Endothelial cell of umbilical vein (primary cell): ENCODE measurements at regions not wholly inside any gene's neighbourhood (a gene's known extent, or its start where the extent isn't known, plus 50 kb on each side); places are given as distances from the start of the nearest gene placed in this dataset.

Experiments
- BruUV-seq: library from RNA; stranded (reverse); fragments of 400-500 nt; replicated peaks from 2 replicates; lab custom pipeline; 2021; lab: Mats Ljungman, UMichigan
- CTCF ChIA-PET: fragments of 300-600, 350-600 bp; sonication (Branson Sonifier 250); formaldehyde crosslinking; loops from one replicate; lab custom pipeline; 2021; ENCODE audit warnings: antibody characterized with exemption, inconsistent platforms; lab: Charles Lee
- POLR2A ChIA-PET: fragments of 300-600, 350-600 bp; sonication (Branson Sonifier 250); formaldehyde crosslinking; loops from one replicate; lab custom pipeline; 2021; ENCODE audit warnings: antibody characterized with exemption, inconsistent platforms; lab: Charles Lee
- DNase-seq: peaks from one replicate; pipeline ENCODE4 v3.0.0-alpha.2; 2011; ENCODE audit warnings: low read depth, low spot score
- FAIRE-seq: peaks from 2 replicates; lab custom pipeline; 2011; peaks lifted over from hg19 to GRCh38; lab: Jason Lieb, UNC
- H2AFZ ChIP-seq: 2 replicates; pipeline ENCODE4 v1.6.0; 2012; ENCODE audit warnings: low read depth, low read length, control low read depth, inconsistent platforms
- H3K27ac ChIP-seq: 2 replicates; pipeline ENCODE4 v1.5.1; 2011; ENCODE audit warnings: low read depth, mild to moderate bottlenecking, control low read depth, low read length, moderate library complexity; ENCODE audit not compliant: insufficient read depth
- H3K27me3 ChIP-seq, 2 experiments: 2 replicates each; pipeline versions ENCODE4 v1.6.0 to v1.6.1; 2011; ENCODE audit warnings: low read length in 2 of 2, mixed read lengths in 1 of 2; ENCODE audit not compliant: control insufficient read depth in 2 of 2, insufficient read depth in 2 of 2
- H3K36me3 ChIP-seq, 2 experiments: 2 replicates in 1 of 2; 3 replicates in 1 of 2; pipeline ENCODE4 v1.5.1; 2011; ENCODE audit warnings: low read length in 2 of 2, mild to moderate bottlenecking in 1 of 2, moderate library complexity in 1 of 2; ENCODE audit not compliant: control insufficient read depth in 2 of 2, insufficient read depth in 2 of 2; ENCODE audit errors: extremely low read depth in 1 of 2
- H3K4me1 ChIP-seq: 3 replicates; pipeline ENCODE4 v1.5.1; 2011; ENCODE audit warnings: mild to moderate bottlenecking, low read length; ENCODE audit not compliant: control insufficient read depth, insufficient read depth; ENCODE audit errors: extremely low read depth
- H3K4me2 ChIP-seq: 2 replicates; pipeline ENCODE4 v1.6.1; 2011; ENCODE audit warnings: low read length, control low read depth, mixed read lengths; ENCODE audit not compliant: insufficient read depth
- H3K4me3 ChIP-seq, 3 experiments: fragments of 200-600 bp in 1 of 3; sonication (generic), shearing (Covaris generic) in 1 of 3; replicated peaks in 1 of 3; 2 replicates each; pipeline ENCODE4 v1.5.1; 2011 to 2016; ENCODE audit warnings: control low read depth in 3 of 3, low read length in 3 of 3, mild to moderate bottlenecking in 2 of 3, inconsistent platforms in 1 of 3, low read depth in 1 of 3, moderate library complexity in 1 of 3; ENCODE audit not compliant: insufficient read depth in 1 of 3
- H3K79me2 ChIP-seq: 2 replicates; pipeline ENCODE4 v1.6.0; 2012; ENCODE audit warnings: low read length, inconsistent platforms; ENCODE audit not compliant: control insufficient read depth, insufficient read depth
- H3K9ac ChIP-seq: replicated peaks from 2 replicates; pipeline ENCODE3; 2011; ENCODE audit warnings: low read length, control low read depth; ENCODE audit not compliant: insufficient read depth; ENCODE audit errors: extremely low read depth
- H3K9me1 ChIP-seq: replicated peaks from 3 replicates; pipeline ENCODE4 v1.6.0; 2011; ENCODE audit warnings: mild to moderate bottlenecking, low read length; ENCODE audit not compliant: control insufficient read depth, insufficient read depth; ENCODE audit errors: extremely low read depth
- H3K9me3 ChIP-seq: replicated peaks from 2 replicates; pipeline ENCODE4 v1.5.1; 2012; ENCODE audit warnings: low read length, inconsistent platforms; ENCODE audit not compliant: control insufficient read depth, insufficient read depth
- H4K20me1 ChIP-seq: replicated peaks from 2 replicates; pipeline ENCODE3; 2011; ENCODE audit warnings: mild to moderate bottlenecking, low read length; ENCODE audit not compliant: control insufficient read depth, insufficient read depth; ENCODE audit errors: extremely low read depth
- CTCF ChIP-seq, 2 donors: IDR thresholded peaks; 1 replicate in 1 of 2; 2 replicates in 1 of 2; pipeline ENCODE4 v1.5.1; 2011; ENCODE audit warnings: low read length in 2 of 2, mild to moderate bottlenecking in 2 of 2, moderate library complexity in 2 of 2, control low read depth in 1 of 2, inconsistent platforms in 1 of 2, low read depth in 1 of 2; ENCODE audit not compliant: insufficient read depth in 1 of 2; ENCODE audit errors: extremely low read depth in 1 of 2
- EZH2 ChIP-seq: IDR thresholded peaks from 2 replicates; pipeline ENCODE4 v1.6.1; 2012; ENCODE audit warnings: borderline replicate concordance, low read depth, mild to moderate bottlenecking, moderate library complexity, low read length, inconsistent platforms; ENCODE audit not compliant: severe bottlenecking
- FOS ChIP-seq: IDR thresholded peaks from 2 replicates; pipeline ENCODE4 v1.6.1; 2011; ENCODE audit warnings: mild to moderate bottlenecking, low read length, moderate library complexity, borderline replicate concordance; ENCODE audit not compliant: insufficient read depth
- GATA2 ChIP-seq: IDR thresholded peaks from 2 replicates; pipeline ENCODE4 v1.7.0; 2011; ENCODE audit warnings: low read depth, mild to moderate bottlenecking, moderate library complexity, mixed read lengths, low read length; ENCODE audit not compliant: insufficient read length, insufficient read depth
- JUN ChIP-seq: IDR thresholded peaks from 2 replicates; pipeline ENCODE4 v1.6.1; 2011; ENCODE audit warnings: borderline replicate concordance, low read depth; ENCODE audit not compliant: insufficient read length, insufficient read depth
- MYC ChIP-seq: IDR thresholded peaks from one replicate; pipeline ENCODE4 v1.6.1; 2011; ENCODE audit warnings: mild to moderate bottlenecking, low read depth, low read length
- POLR2A ChIP-seq: IDR thresholded peaks from 2 replicates; pipeline ENCODE4 v1.6.1; 2012; ENCODE audit warnings: low read depth, mild to moderate bottlenecking, control low read depth, low read length
- POLR2AphosphoS5 ChIP-seq: IDR thresholded peaks from 2 replicates; pipeline ENCODE4 v1.6.1; 2012; ENCODE audit warnings: low read depth, mild to moderate bottlenecking, control low read depth, low read length, moderate library complexity; ENCODE audit not compliant: insufficient read depth
- dilution Hi-C: fragments of 300-500 bp; cut with MboI; formaldehyde crosslinking; loops from one replicate; pipeline ENCODE4 v1.15.0; 2019; ENCODE audit warnings: low sequenced_read_pairs; ENCODE audit not compliant: extremely low pct_ligation_motif_present
- intact Hi-C: fragments of 100-400 bp; cut with micrococcal nuclease; formaldehyde crosslinking; loops from one replicate; pipeline ENCODE4 v1.10.0; 2022
- TF ChIP-seq, protein P1 (sequence below): IDR thresholded peaks from 2 replicates; pipeline ENCODE4 v1.6.1; 2011; ENCODE audit not compliant: insufficient read depth, insufficient read length

- no peak overlapping the region for H3K4me3 ChIP-seq
These were observed 608.2 kb downstream of the EPHA4 start for GRCh38 chr2:220963930-220964329.

More at GRCh38 chr2:220963930-220964329, 608.2 kb downstream of the EPHA4 start:
- H3K79me2 ChIP-seq = no peaks in the 10 kb centered on the region
- H4K20me1 ChIP-seq = no peaks in the 10 kb centered on the region
- no peak overlapping the region for H3K4me2 ChIP-seq
- H3K4me1 ChIP-seq = no peaks in the 10 kb centered on the region
- FAIRE-seq (no peak), DNase-seq (no peak)
- no peak overlapping the region for H2AFZ ChIP-seq
- TF ChIP-seq POLR2AphosphoS5 = no peak
- TF ChIP-seq EZH2 = no peak
- TF ChIP-seq, protein P1, sequence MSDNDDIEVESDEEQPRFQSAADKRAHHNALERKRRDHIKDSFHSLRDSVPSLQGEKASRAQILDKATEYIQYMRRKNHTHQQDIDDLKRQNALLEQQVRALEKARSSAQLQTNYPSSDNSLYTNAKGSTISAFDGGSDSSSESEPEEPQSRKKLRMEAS = no peak
- no peak for TF ChIP-seq GATA2
- TF ChIP-seq CTCF (IDR thresholded peaks at IDR 0.05; ENCODE audit: extremely low read depth in 1 of 2, insufficient read depth in 1 of 2, low read depth in 1 of 2, low read length in 2 of 2) = no peak
- no peak for TF ChIP-seq FOS
- no peak for TF ChIP-seq MYC
- TF ChIP-seq POLR2A = no peak
- no peak for TF ChIP-seq JUN
- H3K36me3 ChIP-seq = no peaks in the 10 kb centered on the region
- intact Hi-C loops (no loop called here), dilution Hi-C loops (no loop called here)
- H3K9me1 ChIP-seq = no peaks in the 10 kb centered on the region
- H3K9me3 ChIP-seq = no peaks in the 10 kb centered on the region
- H3K27ac ChIP-seq = no peak overlapping the region
- H3K27me3 ChIP-seq = no peaks in the 10 kb centered on the region
- POLR2A ChIA-PET = no interaction called here
- no peak overlapping the region for H3K9ac ChIP-seq
- CTCF ChIA-PET = no interaction called here
- BruUV-seq = no TSS peak
